ENCODE measurements at regions not wholly inside any gene's neighbourhood (a gene's known extent, or its start where the extent isn't known, plus 50 kb on each side); places are given as distances from the start of the nearest gene placed in this dataset.

DNA sequence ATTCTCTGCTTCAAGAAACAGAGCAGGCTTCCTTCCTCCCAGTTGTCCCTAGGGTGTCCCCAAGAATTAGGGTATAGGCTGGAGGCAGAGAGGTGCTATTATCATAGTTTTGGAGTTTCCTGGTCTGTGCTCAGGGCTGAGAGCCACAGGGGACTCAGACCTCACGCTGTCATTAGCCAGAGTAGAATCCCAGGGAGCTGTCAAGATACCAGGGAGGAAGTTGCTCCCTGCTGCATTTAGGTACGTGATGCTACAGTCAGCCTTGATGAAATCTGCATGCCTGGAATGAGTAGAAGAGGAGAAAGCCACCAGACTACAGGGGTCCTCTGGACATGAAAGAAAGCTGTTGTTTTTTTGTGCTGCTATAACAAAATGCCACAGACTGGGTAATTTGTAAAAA is 273.2 kb downstream of the SH3GL2 start:
- no peak for TF ChIP-seq CTCF (IDR thresholded peaks at IDR 0.05; ENCODE audit: low read length)
- no peak for TF ChIP-seq EZH2 (optimal IDR thresholded peaks at IDR 0.05; ENCODE audit: low read depth, low read length)

Data from MM.1S (cell line).